ENCODE measurements at regions not wholly inside any gene's neighbourhood (a gene's known extent, or its start where the extent isn't known, plus 50 kb on each side); places are given as distances from the start of the nearest gene placed in this dataset.

- DNase-seq: no peak
Observed at GRCh38 chr3:118811236-118811732, 223.4 kb downstream of the IGSF11 start.

GRCh38 chr3:118813472-118813871 lies 221.2 kb downstream of the IGSF11 start:
- DNase-seq: no peak

GRCh38 chr3:118817748-118818165 lies 216.9 kb downstream of the IGSF11 start:
- no peak for DNase-seq

- no peak for DNase-seq
Observed at GRCh38 chr3:118818386-118818785, 216.3 kb downstream of the IGSF11 start.

- DNase-seq: no peak
Observed at GRCh38 chr3:118823626-118824025, 211.0 kb downstream of the IGSF11 start.

GRCh38 chr3:118827446-118827845 lies 207.2 kb downstream of the IGSF11 start:
- no peak for DNase-seq

GRCh38 chr3:118828351-118828750 lies 206.3 kb downstream of the IGSF11 start:
- no peak for DNase-seq

GRCh38 chr3:118833075-118833474 lies 201.6 kb downstream of the IGSF11 start:
- no peak for DNase-seq

GRCh38 chr3:118838871-118839270 lies 195.8 kb downstream of the IGSF11 start:
- no peak for DNase-seq

- DNase-seq: no peak
Observed at GRCh38 chr3:118842147-118842863, 192.3 kb downstream of the IGSF11 start.

- DNase-seq: no peak
Observed at GRCh38 chr3:118846176-118846575, 188.5 kb downstream of the IGSF11 start.

Data from 8988T (cell line).